HFF-Myc (cell line): ENCODE measurements at regions not wholly inside any gene's neighbourhood (a gene's known extent, or its start where the extent isn't known, plus 50 kb on each side); places are given as distances from the start of the nearest gene placed in this dataset.
"Not testable (repeated sequence)": the region's sequence is repeated elsewhere in the genome, so short reads cannot be mapped to it uniquely, and the experiment has no call there.

Experiments used
- DNase-seq: peaks from one replicate; pipeline ENCODE4 v3.0.0-alpha.2; 2011; ENCODE audit warnings: low read depth; ENCODE audit errors: extremely low read depth
- H3K4me3 ChIP-seq: replicated peaks from 2 replicates; pipeline ENCODE4 v1.5.1; 2011; ENCODE audit warnings: low read depth, mild to moderate bottlenecking, control low read depth, low read length
- TF ChIP-seq, protein P1 (sequence below): IDR thresholded peaks from 2 replicates; pipeline ENCODE4 v1.5.1; 2012; ENCODE audit warnings: mild to moderate bottlenecking, low read depth, low read length, control low read depth; ENCODE audit errors: missing control alignments

GRCh38 chr4:69032847-69033638 is 63.2 kb upstream of the UGT2B7 start:
- H3K4me3 ChIP-seq, result no peak overlapping the region
- TF ChIP-seq, protein P1, sequence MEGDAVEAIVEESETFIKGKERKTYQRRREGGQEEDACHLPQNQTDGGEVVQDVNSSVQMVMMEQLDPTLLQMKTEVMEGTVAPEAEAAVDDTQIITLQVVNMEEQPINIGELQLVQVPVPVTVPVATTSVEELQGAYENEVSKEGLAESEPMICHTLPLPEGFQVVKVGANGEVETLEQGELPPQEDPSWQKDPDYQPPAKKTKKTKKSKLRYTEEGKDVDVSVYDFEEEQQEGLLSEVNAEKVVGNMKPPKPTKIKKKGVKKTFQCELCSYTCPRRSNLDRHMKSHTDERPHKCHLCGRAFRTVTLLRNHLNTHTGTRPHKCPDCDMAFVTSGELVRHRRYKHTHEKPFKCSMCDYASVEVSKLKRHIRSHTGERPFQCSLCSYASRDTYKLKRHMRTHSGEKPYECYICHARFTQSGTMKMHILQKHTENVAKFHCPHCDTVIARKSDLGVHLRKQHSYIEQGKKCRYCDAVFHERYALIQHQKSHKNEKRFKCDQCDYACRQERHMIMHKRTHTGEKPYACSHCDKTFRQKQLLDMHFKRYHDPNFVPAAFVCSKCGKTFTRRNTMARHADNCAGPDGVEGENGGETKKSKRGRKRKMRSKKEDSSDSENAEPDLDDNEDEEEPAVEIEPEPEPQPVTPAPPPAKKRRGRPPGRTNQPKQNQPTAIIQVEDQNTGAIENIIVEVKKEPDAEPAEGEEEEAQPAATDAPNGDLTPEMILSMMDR, result no peak
- DNase-seq, result no peak

- not testable (repeated sequence) for DNase-seq
Observed at GRCh38 chr4:69034315-69034740, 61.9 kb upstream of the UGT2B7 start.

DNA sequence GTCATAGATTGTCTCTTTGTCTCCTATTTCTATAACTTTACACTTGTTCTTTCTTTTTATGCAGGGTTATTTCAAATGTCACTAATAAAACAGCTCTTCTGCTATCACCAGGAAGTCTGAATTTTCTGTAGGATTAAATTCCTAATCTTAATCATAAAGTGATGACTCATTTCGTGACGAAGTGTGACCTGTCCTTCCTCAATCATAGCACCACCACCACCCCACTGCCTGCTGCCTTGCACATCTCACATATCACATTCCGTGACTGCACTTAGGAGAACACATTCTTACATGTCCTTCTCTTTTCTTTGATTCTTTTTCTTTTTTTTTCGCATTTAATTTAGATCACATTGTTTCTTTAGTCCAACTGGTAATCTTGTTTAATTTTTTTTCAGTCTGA is 57.7 kb upstream of the UGT2B7 start:
- no peak for DNase-seq
- no peak overlapping the region for H3K4me3 ChIP-seq
- TF ChIP-seq, protein P1, result no peak

More at GRCh38 chr4:69034315-69034740, 61.9 kb upstream of the UGT2B7 start:
- not testable (repeated sequence) for H3K4me3 ChIP-seq

GRCh38 chr4:69039071-69039470 is 57.2 kb upstream of the UGT2B7 start:
- no peak for DNase-seq
- TF ChIP-seq, protein P1, result no peak

DNA sequence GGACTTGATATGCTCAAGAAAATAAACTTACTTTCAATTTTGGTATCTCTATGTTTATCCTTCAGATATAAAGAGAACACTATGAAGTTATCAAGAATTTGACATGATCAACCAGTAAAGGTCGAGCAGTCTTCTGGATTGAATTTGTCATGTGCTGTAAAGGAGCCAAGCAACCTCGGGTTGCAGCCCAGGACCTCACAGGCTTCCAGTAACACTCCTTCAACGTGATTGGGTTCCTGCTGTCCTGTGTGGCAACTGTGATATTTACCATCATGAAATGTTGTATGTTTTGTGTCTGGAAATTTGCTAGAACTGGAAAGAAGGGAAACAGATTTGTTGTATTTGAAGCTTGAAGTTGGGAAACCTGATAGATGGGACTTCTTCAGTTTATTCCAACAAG is 52.0 kb upstream of the UGT2B7 start:
- H3K4me3 ChIP-seq, result no peak overlapping the region
- no peak for DNase-seq
- TF ChIP-seq, protein P1, result no peak

More at GRCh38 chr4:69039071-69039470, 57.2 kb upstream of the UGT2B7 start:
- no peak overlapping the region for H3K4me3 ChIP-seq
